Vagina (tissue), 2 donors: ENCODE measurements at regions not wholly inside any gene's neighbourhood (a gene's known extent, or its start where the extent isn't known, plus 50 kb on each side); places are given as distances from the start of the nearest gene placed in this dataset.

Experiments
- POLR2A ChIP-seq, 2 donors: fragments of 450-650 bp; IDR thresholded peaks; one replicate each; pipeline ENCODE4 v1.6.1; 2017; ENCODE audit warnings: antibody characterized with exemption in 2 of 2, mild to moderate bottlenecking in 2 of 2, moderate library complexity in 2 of 2
- POLR2AphosphoS5 ChIP-seq, 2 donors: sonication (generic); formaldehyde crosslinking; IDR thresholded peaks; one replicate each; pipeline ENCODE4 v1.9.0; 2017; ENCODE audit warnings: antibody characterized with exemption in 2 of 2, mild to moderate bottlenecking in 2 of 2, low read depth in 1 of 2; ENCODE audit not compliant: insufficient read depth in 1 of 2
- TF ChIP-seq, protein P1 (sequence below), 3 experiments: fragments of 450-650 bp in 2 of 3; fragments of 200-600 bp in 1 of 3; sonication (generic) in 1 of 3; IDR thresholded peaks; one replicate each; pipeline ENCODE4 v1.5.1; 2017 to 2019; ENCODE audit warnings: antibody characterized with exemption in 3 of 3, mild to moderate bottlenecking in 2 of 3, moderate library complexity in 2 of 3

DNA sequence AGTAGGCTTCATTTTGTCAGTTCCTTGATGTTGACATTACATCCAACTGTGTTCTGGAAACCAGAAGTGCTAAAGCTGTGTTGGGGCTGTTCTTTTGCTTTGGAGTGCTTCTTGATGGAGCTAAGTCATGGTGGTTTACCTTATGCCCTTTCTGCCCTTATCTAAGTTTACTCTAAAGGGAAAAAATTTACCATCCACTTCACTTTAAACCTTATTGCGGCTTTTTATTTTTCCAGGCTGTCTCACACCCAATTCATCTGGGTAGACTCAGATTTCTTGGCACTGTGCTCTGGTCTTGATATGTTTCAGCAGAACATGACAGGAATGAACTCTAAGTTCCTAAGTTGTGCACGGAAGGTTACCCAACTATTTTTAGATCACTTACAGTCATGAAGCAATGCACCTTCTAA lies 104.7 kb upstream of the TTC29 start:
- TF ChIP-seq, protein P1, sequence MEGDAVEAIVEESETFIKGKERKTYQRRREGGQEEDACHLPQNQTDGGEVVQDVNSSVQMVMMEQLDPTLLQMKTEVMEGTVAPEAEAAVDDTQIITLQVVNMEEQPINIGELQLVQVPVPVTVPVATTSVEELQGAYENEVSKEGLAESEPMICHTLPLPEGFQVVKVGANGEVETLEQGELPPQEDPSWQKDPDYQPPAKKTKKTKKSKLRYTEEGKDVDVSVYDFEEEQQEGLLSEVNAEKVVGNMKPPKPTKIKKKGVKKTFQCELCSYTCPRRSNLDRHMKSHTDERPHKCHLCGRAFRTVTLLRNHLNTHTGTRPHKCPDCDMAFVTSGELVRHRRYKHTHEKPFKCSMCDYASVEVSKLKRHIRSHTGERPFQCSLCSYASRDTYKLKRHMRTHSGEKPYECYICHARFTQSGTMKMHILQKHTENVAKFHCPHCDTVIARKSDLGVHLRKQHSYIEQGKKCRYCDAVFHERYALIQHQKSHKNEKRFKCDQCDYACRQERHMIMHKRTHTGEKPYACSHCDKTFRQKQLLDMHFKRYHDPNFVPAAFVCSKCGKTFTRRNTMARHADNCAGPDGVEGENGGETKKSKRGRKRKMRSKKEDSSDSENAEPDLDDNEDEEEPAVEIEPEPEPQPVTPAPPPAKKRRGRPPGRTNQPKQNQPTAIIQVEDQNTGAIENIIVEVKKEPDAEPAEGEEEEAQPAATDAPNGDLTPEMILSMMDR (IDR thresholded peaks at IDR 0.05): no peak
- TF ChIP-seq POLR2AphosphoS5 (IDR thresholded peaks at IDR 0.05; ENCODE audit: insufficient read depth in 1 of 2, low read depth in 1 of 2) (no peak), POLR2A (IDR thresholded peaks at IDR 0.05) (no peak)
